K562 (cell line): ENCODE measurements at regions not wholly inside any gene's neighbourhood (a gene's known extent, or its start where the extent isn't known, plus 50 kb on each side); places are given as distances from the start of the nearest gene placed in this dataset.

Experiments
- ATAC-seq: fragments of 200-7000 bp; cut with Tn5 transposase; 3 replicates; pipeline ENCODE4 v1.9.1; 2020; ENCODE audit warnings: moderate library complexity
- BruUV-seq: library from RNA; stranded (reverse); fragments of 400-500 nt; replicated peaks from 2 replicates; lab custom pipeline; 2021; lab: Mats Ljungman, UMichigan
- CTCF ChIA-PET: fragments of 300-600 bp; formaldehyde crosslinking; extraction: SDS; loops from one replicate; lab custom pipeline; 2021; ENCODE audit warnings: low intra/inter-chr PET ratio; lab: Yijun Ruan, JAX
- POLR2A ChIA-PET: fragments of 300-600, 350-650 bp; sonication (Branson Sonifier 250); formaldehyde crosslinking; extraction: SDS; loops from one replicate; lab custom pipeline; 2021; ENCODE audit warnings: antibody characterized with exemption, inconsistent platforms; lab: Yijun Ruan, JAX
- DNase-seq, 4 experiments: peaks; one replicate each; pipeline versions ENCODE4 v3.0.0 to v3.0.0-alpha.2; 2011 to 2018; ENCODE audit warnings: low spot score in 3 of 4, mixed read lengths in 3 of 4; ENCODE audit errors: extremely low read depth in 1 of 4
- FAIRE-seq: peaks from 2 replicates; lab custom pipeline; 2011; peaks lifted over from hg19 to GRCh38; lab: Jason Lieb, UNC
- H2AFZ ChIP-seq: 2 replicates; pipeline ENCODE4 v1.6.0; 2011; ENCODE audit warnings: low read depth, low read length, control low read depth, inconsistent platforms
- H3K27ac ChIP-seq: fragments of 200-600 bp; 3 replicates; pipeline ENCODE4 v1.8.0; 2011; ENCODE audit warnings: low read depth, mild to moderate bottlenecking, control low read depth, inconsistent platforms, low read length, moderate library complexity, mixed read lengths; ENCODE audit errors: extremely low read depth
- H3K27me3 ChIP-seq, 2 experiments: fragments of 300-600 bp in 1 of 2; 2 replicates in 1 of 2; 3 replicates in 1 of 2; pipeline versions ENCODE4 v1.6.0 to v1.8.0; 2011; ENCODE audit warnings: inconsistent platforms in 2 of 2, low read length in 2 of 2, mild to moderate bottlenecking in 1 of 2, mixed read lengths in 1 of 2, moderate library complexity in 1 of 2; ENCODE audit not compliant: control insufficient read depth in 2 of 2, insufficient read depth in 2 of 2
- H3K36me3 ChIP-seq: fragments of 300-600 bp; 3 replicates; pipeline ENCODE4 v1.8.0; 2011; ENCODE audit warnings: mild to moderate bottlenecking, low read length, inconsistent platforms; ENCODE audit not compliant: control insufficient read depth, insufficient read depth
- H3K4me1 ChIP-seq, 2 experiments: fragments of 200-600 bp in 1 of 2; replicated peaks in 1 of 2; 2 replicates in 1 of 2; 3 replicates in 1 of 2; pipeline versions ENCODE4 v1.5.1 to v1.8.0; 2011; ENCODE audit warnings: inconsistent platforms in 2 of 2, low read length in 2 of 2, mild to moderate bottlenecking in 1 of 2, mixed read lengths in 1 of 2, moderate library complexity in 1 of 2; ENCODE audit not compliant: control insufficient read depth in 2 of 2, insufficient read depth in 2 of 2
- H3K4me2 ChIP-seq: 2 replicates; pipeline ENCODE4 v1.6.1; 2011; ENCODE audit warnings: low read length, control low read depth, inconsistent platforms, mixed read lengths; ENCODE audit not compliant: insufficient read depth
- H3K4me3 ChIP-seq: fragments of 200-600 bp; sonication (generic), shearing (Covaris generic); 2 replicates; pipeline ENCODE4 v1.5.1; 2016; ENCODE audit warnings: control low read depth, inconsistent platforms
- H3K79me2 ChIP-seq: fragments of 200-600 bp; 3 replicates; pipeline ENCODE4 v1.8.0; 2011; ENCODE audit warnings: low read length, inconsistent platforms; ENCODE audit not compliant: control insufficient read depth, insufficient read depth
- H3K9ac ChIP-seq, 2 experiments: 2 replicates each; pipeline versions ENCODE4 v1.6.0 to v1.6.1; 2011; ENCODE audit warnings: low read depth in 2 of 2, low read length in 2 of 2, control low read depth in 1 of 2, inconsistent platforms in 1 of 2, mild to moderate bottlenecking in 1 of 2, mixed read lengths in 1 of 2; ENCODE audit not compliant: insufficient read depth in 1 of 2
- H3K9me1 ChIP-seq: one replicate; pipeline ENCODE4 v1.6.0; 2011; ENCODE audit warnings: inconsistent platforms, mild to moderate bottlenecking, low read length, moderate library complexity; ENCODE audit not compliant: control insufficient read depth, insufficient read depth
- H3K9me3 ChIP-seq: replicated peaks from 2 replicates; pipeline ENCODE4 v1.5.1; 2011; ENCODE audit warnings: low read depth, low read length, inconsistent platforms; ENCODE audit not compliant: control insufficient read depth, insufficient read depth
- H4K20me1 ChIP-seq: replicated peaks from 2 replicates; pipeline ENCODE4 v1.6.1; 2011; ENCODE audit warnings: low read length, inconsistent platforms, mixed read lengths; ENCODE audit not compliant: control insufficient read depth, insufficient read depth
- RBM34 ChIP-seq: fragments of 200-400 bp; formaldehyde crosslinking; IDR thresholded peaks from 2 replicates; pipeline ENCODE4 v1.6.1; 2018; ENCODE audit warnings: low read length, borderline replicate concordance; ENCODE audit not compliant: insufficient read depth
- RFX1 ChIP-seq: fragments of 450-650 bp; IDR thresholded peaks from 2 replicates; pipeline ENCODE4 v1.6.1; 2016; ENCODE audit warnings: mild to moderate bottlenecking, moderate library complexity
- TCF3 ChIP-seq: sonication (generic); formaldehyde crosslinking; IDR thresholded peaks from 2 replicates; pipeline ENCODE4 v1.4.0; 2020; ENCODE audit warnings: mild to moderate bottlenecking, missing genetic modification reagents
- WGBS: fragments of 100-300 bp; shearing (Covaris generic); methylation state at CpG from one replicate; pipeline ENCODE4 v1.1.6; 2016; ENCODE audit warnings: low coverage, mixed read lengths; ENCODE audit not compliant: insufficient coverage; ENCODE audit errors: missing lambda C conversion rate; 5-methylcytosine and 5-hydroxymethylcytosine counted together
- in situ Hi-C: fragments of 300-500 bp; cut with MboI; formaldehyde crosslinking; loops from 4 replicates; pipeline ENCODE4 v1.15.0; 2018; ENCODE audit warnings: inconsistent platforms, mixed read lengths
- intact Hi-C: fragments of 100-400 bp; cut with micrococcal nuclease; formaldehyde crosslinking; loops from 2 replicates; pipeline ENCODE4 v1.14.2; 2022

DNA sequence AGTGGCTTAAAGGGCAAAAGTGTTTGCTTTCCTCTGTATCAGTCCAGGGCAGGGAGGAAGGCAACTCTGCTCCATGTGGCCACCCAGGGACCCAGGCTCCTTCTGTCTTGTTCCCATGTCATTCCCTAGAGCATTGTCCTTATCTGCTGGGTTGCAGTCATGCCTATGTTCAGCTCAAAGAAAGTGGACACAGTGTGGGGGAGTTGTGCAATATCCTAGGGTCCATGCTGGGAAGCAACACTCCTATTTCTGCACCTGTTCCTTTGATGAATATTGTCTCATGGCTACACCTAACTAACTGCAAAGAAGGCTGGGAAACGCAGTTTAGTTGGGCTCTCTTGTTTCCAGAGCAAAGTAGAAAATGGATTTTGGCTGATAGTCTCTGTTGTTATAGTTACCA is 107.0 kb upstream of the OTUD4 start (continued):
- no peak for TF ChIP-seq TCF3

DNA sequence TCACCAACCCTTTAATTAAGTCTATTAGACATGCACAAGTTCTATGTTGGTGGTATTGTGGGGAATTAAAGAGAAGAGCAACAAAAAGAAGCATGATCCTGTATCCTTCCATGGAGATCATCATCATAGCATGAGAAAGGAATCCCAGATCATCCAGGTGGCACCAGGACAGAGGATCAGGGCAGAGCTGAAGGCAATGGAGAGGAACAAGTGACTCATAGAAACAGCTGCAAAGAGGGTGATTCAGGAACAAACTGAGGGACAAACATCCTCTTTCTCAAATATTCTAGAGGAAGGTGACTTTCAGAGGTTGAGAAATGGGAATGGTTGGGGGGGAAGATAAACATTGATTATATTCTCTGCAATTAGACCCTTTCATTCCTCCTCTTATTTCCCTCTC is 105.5 kb upstream of the OTUD4 start:
- ATAC-seq: no peak

DNA sequence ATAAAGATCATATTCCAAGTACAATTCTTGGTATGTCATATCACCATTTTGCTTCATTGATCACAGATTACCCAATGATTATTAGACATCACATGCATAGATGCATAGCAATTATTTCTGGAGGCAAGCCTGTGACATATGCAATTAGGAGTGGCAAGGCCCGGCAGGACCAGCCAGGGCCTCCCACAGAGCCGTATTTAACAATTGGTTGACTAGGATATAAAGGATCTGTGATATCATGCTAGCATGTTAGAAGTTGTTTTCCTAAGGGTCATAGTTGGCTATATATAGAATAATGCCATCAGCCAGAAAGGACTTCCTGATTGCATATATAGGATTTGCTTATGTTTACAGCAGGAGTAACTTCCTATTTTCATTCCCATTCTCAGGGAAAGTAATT is 103.5 kb upstream of the OTUD4 start:
- peaks cover 2 to 6% of the 10 kb centered on the region in 2 experiments; a peak in 3 of 5 replicates for H3K27me3 ChIP-seq
- no peaks in the 10 kb centered on the region for H4K20me1 ChIP-seq
- H3K79me2 ChIP-seq: no peaks in the 10 kb centered on the region
- ChIA-PET POLR2A (no interaction called here), CTCF (no interaction called here)
- H3K4me3 ChIP-seq: no peak overlapping the region
- BruUV-seq: no TSS peak
- H3K4me2 ChIP-seq: no peak overlapping the region
- H3K9ac ChIP-seq: no peak overlapping the region
- DNase-seq: no peak
- H2AFZ ChIP-seq: no peak overlapping the region
- 4% methylated on average over 2 of the region's 2 CpGs for WGBS
- ATAC-seq: no peak
- no peaks in the 10 kb centered on the region for H3K36me3 ChIP-seq
- H3K9me3 ChIP-seq: no peaks in the 10 kb centered on the region
- H3K9me1 ChIP-seq: no peaks in the 10 kb centered on the region
- in situ Hi-C loops (no loop called here), intact Hi-C loops (no loop called here)
- TF ChIP-seq RBM34: no peak
- H3K4me1 ChIP-seq: peaks cover 0 to 18% of the 10 kb centered on the region in 2 experiments; a peak in 2 of 5 replicates
- FAIRE-seq: no peak
- H3K27ac ChIP-seq: no peak overlapping the region

More for the DNA sequence above, 105.5 kb upstream of the OTUD4 start:
- no peak for FAIRE-seq
- no peak overlapping the region for H3K9ac ChIP-seq
- no peaks in the 10 kb centered on the region for H3K9me1 ChIP-seq
- no peaks in the 10 kb centered on the region for H3K79me2 ChIP-seq
- H2AFZ ChIP-seq: no peak overlapping the region
- H3K36me3 ChIP-seq: no peaks in the 10 kb centered on the region
- H3K27me3 ChIP-seq: peaks cover 2 to 10% of the 10 kb centered on the region in 2 experiments; a peak in 2 of 5 replicates
- DNase-seq: no peak
- intact Hi-C loops: no loop called here
- in situ Hi-C loops: no loop called here
- POLR2A ChIA-PET: no interaction called here
- TF ChIP-seq RFX1: no peak
- H3K27ac ChIP-seq: no peak overlapping the region
- peaks cover 0 to under 1% of the 10 kb centered on the region in 2 experiments; a peak in 1 of 5 replicates for H3K4me1 ChIP-seq
- no peaks in the 10 kb centered on the region for H3K9me3 ChIP-seq
- H3K4me2 ChIP-seq: no peak overlapping the region
- no TSS peak for BruUV-seq
- CTCF ChIA-PET: no interaction called here
- no peaks in the 10 kb centered on the region for H4K20me1 ChIP-seq
- no peak overlapping the region for H3K4me3 ChIP-seq
